ENCODE measurements at regions not wholly inside any gene's neighbourhood (a gene's known extent, or its start where the extent isn't known, plus 50 kb on each side); places are given as distances from the start of the nearest gene placed in this dataset.

DNA sequence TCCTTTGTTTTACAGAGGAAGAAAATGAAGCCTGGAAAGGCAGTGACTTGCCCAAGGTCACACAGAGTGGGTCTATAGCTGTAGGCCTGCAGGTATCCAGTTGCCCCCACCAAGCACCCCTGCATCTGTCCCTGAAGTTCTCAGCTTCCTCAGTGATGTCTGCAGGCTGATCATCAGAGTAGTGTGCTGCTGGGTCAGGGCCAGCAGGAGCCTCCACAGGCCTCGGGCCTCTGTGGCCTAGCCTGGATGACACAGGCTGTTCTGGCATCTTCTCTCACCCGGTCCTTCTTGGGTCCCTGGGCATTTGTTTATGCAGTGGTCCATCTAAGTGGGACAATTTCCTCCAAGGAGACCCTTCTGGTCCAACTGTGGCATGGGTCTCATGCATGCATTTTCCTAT lies 74.8 kb upstream of the E2F8 start (continued):
- TF ChIP-seq, protein P1, sequence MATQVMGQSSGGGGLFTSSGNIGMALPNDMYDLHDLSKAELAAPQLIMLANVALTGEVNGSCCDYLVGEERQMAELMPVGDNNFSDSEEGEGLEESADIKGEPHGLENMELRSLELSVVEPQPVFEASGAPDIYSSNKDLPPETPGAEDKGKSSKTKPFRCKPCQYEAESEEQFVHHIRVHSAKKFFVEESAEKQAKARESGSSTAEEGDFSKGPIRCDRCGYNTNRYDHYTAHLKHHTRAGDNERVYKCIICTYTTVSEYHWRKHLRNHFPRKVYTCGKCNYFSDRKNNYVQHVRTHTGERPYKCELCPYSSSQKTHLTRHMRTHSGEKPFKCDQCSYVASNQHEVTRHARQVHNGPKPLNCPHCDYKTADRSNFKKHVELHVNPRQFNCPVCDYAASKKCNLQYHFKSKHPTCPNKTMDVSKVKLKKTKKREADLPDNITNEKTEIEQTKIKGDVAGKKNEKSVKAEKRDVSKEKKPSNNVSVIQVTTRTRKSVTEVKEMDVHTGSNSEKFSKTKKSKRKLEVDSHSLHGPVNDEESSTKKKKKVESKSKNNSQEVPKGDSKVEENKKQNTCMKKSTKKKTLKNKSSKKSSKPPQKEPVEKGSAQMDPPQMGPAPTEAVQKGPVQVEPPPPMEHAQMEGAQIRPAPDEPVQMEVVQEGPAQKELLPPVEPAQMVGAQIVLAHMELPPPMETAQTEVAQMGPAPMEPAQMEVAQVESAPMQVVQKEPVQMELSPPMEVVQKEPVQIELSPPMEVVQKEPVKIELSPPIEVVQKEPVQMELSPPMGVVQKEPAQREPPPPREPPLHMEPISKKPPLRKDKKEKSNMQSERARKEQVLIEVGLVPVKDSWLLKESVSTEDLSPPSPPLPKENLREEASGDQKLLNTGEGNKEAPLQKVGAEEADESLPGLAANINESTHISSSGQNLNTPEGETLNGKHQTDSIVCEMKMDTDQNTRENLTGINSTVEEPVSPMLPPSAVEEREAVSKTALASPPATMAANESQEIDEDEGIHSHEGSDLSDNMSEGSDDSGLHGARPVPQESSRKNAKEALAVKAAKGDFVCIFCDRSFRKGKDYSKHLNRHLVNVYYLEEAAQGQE (IDR thresholded peaks at IDR 0.05; ENCODE audit: unreplicated experiment) = no peak

DNA sequence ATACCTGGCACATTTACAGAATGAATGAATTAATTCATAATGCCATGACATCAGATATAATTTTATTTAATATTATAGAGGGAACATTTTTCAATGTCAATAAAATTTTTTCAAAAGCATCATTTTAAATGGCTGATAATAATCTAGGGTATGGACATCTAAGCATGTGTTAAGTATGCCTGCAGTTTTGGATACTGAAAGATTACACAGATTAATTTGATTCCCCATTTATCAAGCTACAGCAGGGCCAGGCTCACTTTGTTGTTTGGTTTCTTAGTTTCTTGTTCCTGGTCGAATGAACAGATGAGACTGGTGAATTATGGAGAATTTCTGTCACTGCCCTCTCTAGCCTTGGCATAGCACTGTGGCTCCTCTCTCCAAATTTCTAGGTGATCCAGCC lies 72.4 kb upstream of the E2F8 start:
- H3K4me2 ChIP-seq = no peak overlapping the region
- no peak overlapping the region for H3K27ac ChIP-seq (ENCODE audit: low read depth)
- H4K20me1 ChIP-seq (replicated peaks; ENCODE audit: insufficient read depth) = no peaks in the 10 kb centered on the region
- DNase-seq (ENCODE audit: low spot score) = no peak
- no peak for ATAC-seq
- H3K4me1 ChIP-seq (ENCODE audit: insufficient read depth) = no peaks in the 10 kb centered on the region
- no peaks in the 10 kb centered on the region for H3K27me3 ChIP-seq (ENCODE audit: insufficient read depth)
- no peaks in the 10 kb centered on the region for H3K9me2 ChIP-seq (ENCODE audit: insufficient read depth)
- no peaks in the 10 kb centered on the region for H3K36me3 ChIP-seq (ENCODE audit: insufficient read depth)
- Mint-ChIP-seq H3K27ac (no peak overlapping the region), H3K4me3 (no peak overlapping the region), H3K36me3 (ENCODE audit: low read depth) (no peaks in the 10 kb centered on the region), H3K9me3 (no peaks in the 10 kb centered on the region), H3K4me1 (no peaks in the 10 kb centered on the region), H3K27me3 (ENCODE audit: insufficient read depth, low read depth, poor library complexity) (no peaks in the 10 kb centered on the region)
- no peak overlapping the region for H3K4me3 ChIP-seq
- no peaks in the 10 kb centered on the region for H3K79me2 ChIP-seq (replicated peaks; ENCODE audit: insufficient read depth)
- no peaks in the 10 kb centered on the region for H3F3A ChIP-seq (replicated peaks; ENCODE audit: low read depth)
- H2AFZ ChIP-seq = no peak overlapping the region
- TF ChIP-seq, protein P2, sequence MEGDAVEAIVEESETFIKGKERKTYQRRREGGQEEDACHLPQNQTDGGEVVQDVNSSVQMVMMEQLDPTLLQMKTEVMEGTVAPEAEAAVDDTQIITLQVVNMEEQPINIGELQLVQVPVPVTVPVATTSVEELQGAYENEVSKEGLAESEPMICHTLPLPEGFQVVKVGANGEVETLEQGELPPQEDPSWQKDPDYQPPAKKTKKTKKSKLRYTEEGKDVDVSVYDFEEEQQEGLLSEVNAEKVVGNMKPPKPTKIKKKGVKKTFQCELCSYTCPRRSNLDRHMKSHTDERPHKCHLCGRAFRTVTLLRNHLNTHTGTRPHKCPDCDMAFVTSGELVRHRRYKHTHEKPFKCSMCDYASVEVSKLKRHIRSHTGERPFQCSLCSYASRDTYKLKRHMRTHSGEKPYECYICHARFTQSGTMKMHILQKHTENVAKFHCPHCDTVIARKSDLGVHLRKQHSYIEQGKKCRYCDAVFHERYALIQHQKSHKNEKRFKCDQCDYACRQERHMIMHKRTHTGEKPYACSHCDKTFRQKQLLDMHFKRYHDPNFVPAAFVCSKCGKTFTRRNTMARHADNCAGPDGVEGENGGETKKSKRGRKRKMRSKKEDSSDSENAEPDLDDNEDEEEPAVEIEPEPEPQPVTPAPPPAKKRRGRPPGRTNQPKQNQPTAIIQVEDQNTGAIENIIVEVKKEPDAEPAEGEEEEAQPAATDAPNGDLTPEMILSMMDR (conservative IDR thresholded peaks at IDR 0.05; ENCODE audit: low read depth in 2 of 2) = no peak
- no peak for TF ChIP-seq ZNF114 (CRISPR knock-in tag; IDR thresholded peaks at IDR 0.05)
- no peak for TF ChIP-seq NANOG (IDR thresholded peaks at IDR 0.05; ENCODE audit: borderline replicate concordance)
- no peak for TF ChIP-seq STAT1 (IDR thresholded peaks at IDR 0.05; ENCODE audit: unreplicated experiment)
- no peak for TF ChIP-seq CREB1 (CRISPR knock-in tag; IDR thresholded peaks at IDR 0.05; ENCODE audit: low read depth)
- TF ChIP-seq EZH2 (IDR thresholded peaks at IDR 0.05; ENCODE audit: low read depth, unreplicated experiment) = no peak
- TF ChIP-seq, protein P3, sequence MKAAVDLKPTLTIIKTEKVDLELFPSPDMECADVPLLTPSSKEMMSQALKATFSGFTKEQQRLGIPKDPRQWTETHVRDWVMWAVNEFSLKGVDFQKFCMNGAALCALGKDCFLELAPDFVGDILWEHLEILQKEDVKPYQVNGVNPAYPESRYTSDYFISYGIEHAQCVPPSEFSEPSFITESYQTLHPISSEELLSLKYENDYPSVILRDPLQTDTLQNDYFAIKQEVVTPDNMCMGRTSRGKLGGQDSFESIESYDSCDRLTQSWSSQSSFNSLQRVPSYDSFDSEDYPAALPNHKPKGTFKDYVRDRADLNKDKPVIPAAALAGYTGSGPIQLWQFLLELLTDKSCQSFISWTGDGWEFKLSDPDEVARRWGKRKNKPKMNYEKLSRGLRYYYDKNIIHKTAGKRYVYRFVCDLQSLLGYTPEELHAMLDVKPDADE (IDR thresholded peaks at IDR 0.05) = no peak
- TF ChIP-seq, protein P1 (IDR thresholded peaks at IDR 0.05; ENCODE audit: unreplicated experiment) = no peak
- TF ChIP-seq EZH2phosphoT487 (IDR thresholded peaks at IDR 0.05; ENCODE audit: unreplicated experiment) = no peak
- no peak for TF ChIP-seq ZNF331 (CRISPR knock-in tag; IDR thresholded peaks at IDR 0.05; ENCODE audit: low read depth)
- no peak for TF ChIP-seq POLR2AphosphoS5 (IDR thresholded peaks at IDR 0.05; ENCODE audit: low read depth)
- TF ChIP-seq JUNB (IDR thresholded peaks at IDR 0.05; ENCODE audit: unreplicated experiment) = no peak
